HG03565 (cell line): ENCODE measurements at regions not wholly inside any gene's neighbourhood (a gene's known extent, or its start where the extent isn't known, plus 50 kb on each side); places are given as distances from the start of the nearest gene placed in this dataset.
"Not testable (repeated sequence)": the region's sequence is repeated elsewhere in the genome, so short reads cannot be mapped to it uniquely, and the experiment has no call there.

Source experiments
- ATAC-seq: cut with Tn5 transposase; IDR thresholded peaks from one replicate; pipeline ENCODE4 v1.9.1; 2021; ENCODE audit warnings: mild to moderate bottlenecking, moderate library complexity; ENCODE audit not compliant: unreplicated experiment

GRCh38 chr5:110987573-110987972, 83.9 kb upstream of the TSLP start:
- not testable (repeated sequence) for ATAC-seq

- no peak for ATAC-seq
Observed at GRCh38 chr5:110996742-110997141, 74.8 kb upstream of the TSLP start.

GRCh38 chr5:111002036-111002435, 69.5 kb upstream of the TSLP start:
- ATAC-seq, result no peak

- ATAC-seq, result no peak
Observed at GRCh38 chr5:111003623-111004022, 67.9 kb upstream of the TSLP start.

- ATAC-seq, result no peak
Observed at GRCh38 chr5:111004291-111004690, 67.2 kb upstream of the TSLP start.

- no peak for ATAC-seq
Observed at GRCh38 chr5:111010783-111011182, 60.7 kb upstream of the TSLP start.

GRCh38 chr5:111013011-111013410, 58.5 kb upstream of the TSLP start:
- no peak for ATAC-seq

GRCh38 chr5:111016801-111017200, 54.7 kb upstream of the TSLP start:
- no peak for ATAC-seq

- no peak for ATAC-seq
Observed at GRCh38 chr5:111017731-111018130, 53.8 kb upstream of the TSLP start.
